Activated naive CD4-positive, alpha-beta T cell treated with anti-CD3 and anti-CD28 coated beads for 36 hours (primary cell): ENCODE measurements at regions not wholly inside any gene's neighbourhood (a gene's known extent, or its start where the extent isn't known, plus 50 kb on each side); places are given as distances from the start of the nearest gene placed in this dataset.

Experiments used
- CTCF ChIA-PET: fragments of 350-600 bp; sonication (Branson Sonifier 250); formaldehyde crosslinking; loops from one replicate; lab custom pipeline; 2021; ENCODE audit warnings: antibody characterized with exemption; lab: Charles Lee
- DNase-seq: peaks from one replicate; pipeline ENCODE4 v3.0.0-alpha.2; 2020
- H3K27ac Mint-ChIP-seq: one replicate; pipeline ENCODE4 v1.8.0; 2021; ENCODE audit warnings: mild to moderate bottlenecking, mixed read lengths
- H3K27me3 Mint-ChIP-seq: one replicate; pipeline ENCODE4 v1.8.0; 2021; ENCODE audit warnings: low read depth, mixed read lengths
- H3K36me3 Mint-ChIP-seq: one replicate; pipeline ENCODE4 v1.8.0; 2021; ENCODE audit warnings: low read depth, mixed read lengths
- H3K4me1 Mint-ChIP-seq: one replicate; pipeline ENCODE4 v1.8.0; 2021; ENCODE audit warnings: low read depth, mixed read lengths
- H3K4me3 Mint-ChIP-seq: one replicate; pipeline ENCODE4 v1.8.0; 2021; ENCODE audit warnings: mild to moderate bottlenecking, moderate library complexity, mixed read lengths
- H3K9me3 Mint-ChIP-seq: one replicate; pipeline ENCODE4 v1.8.0; 2021; ENCODE audit warnings: mixed read lengths
- intact Hi-C: fragments of 100-400 bp; cut with micrococcal nuclease; formaldehyde crosslinking; loops from one replicate; pipeline ENCODE4 v1.15.1; 2023

DNA sequence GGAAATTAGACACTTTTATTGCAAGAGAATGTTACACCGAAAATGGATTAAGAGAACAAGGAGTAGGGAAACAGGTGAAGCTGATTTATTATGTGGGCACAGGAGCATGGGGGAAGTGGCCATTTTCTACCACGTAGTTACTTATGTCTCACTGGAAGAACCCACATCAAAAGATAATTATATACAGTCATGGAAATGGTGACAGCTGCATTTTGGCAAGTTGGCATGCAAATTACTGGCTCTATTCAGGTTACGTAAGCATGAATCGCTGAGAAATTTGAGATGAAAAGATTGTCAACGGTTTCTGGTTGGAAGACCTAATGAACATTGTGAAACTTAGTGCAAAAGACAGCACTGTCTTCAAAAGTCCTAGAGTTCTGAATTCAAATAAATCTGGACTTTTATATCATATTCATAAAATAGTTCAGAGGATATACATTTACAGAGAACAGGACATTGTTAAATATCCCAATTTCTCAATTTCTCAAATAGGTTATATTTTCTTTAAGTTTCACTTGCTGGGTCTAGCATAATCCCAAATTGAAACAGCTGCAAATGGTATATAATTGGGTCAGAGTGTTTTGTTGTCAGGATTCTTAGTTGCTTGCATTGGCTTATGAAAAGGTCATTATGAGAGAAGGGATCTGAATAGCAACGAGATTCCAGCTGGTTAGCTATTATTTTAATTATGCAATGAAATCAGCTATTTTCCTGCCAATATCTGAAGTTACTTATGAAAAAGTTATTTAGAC is 567.8 kb downstream of the ZPLD1 start:
- no peaks in the 10 kb centered on the region for H3K27me3 Mint-ChIP-seq
- no peak overlapping the region for H3K27ac Mint-ChIP-seq
- no peaks in the 10 kb centered on the region for H3K4me1 Mint-ChIP-seq
- intact Hi-C loops: no loop called here
- DNase-seq: no peak
- no peaks in the 10 kb centered on the region for H3K36me3 Mint-ChIP-seq
- CTCF ChIA-PET: interaction anchor here (0.6 kb wide), 1 partner anchor 42 kb away, joined by 7 read pairs; no protein-coding TSS in a partner anchor
- H3K9me3 Mint-ChIP-seq: no peaks in the 10 kb centered on the region
- no peak overlapping the region for H3K4me3 Mint-ChIP-seq

DNA sequence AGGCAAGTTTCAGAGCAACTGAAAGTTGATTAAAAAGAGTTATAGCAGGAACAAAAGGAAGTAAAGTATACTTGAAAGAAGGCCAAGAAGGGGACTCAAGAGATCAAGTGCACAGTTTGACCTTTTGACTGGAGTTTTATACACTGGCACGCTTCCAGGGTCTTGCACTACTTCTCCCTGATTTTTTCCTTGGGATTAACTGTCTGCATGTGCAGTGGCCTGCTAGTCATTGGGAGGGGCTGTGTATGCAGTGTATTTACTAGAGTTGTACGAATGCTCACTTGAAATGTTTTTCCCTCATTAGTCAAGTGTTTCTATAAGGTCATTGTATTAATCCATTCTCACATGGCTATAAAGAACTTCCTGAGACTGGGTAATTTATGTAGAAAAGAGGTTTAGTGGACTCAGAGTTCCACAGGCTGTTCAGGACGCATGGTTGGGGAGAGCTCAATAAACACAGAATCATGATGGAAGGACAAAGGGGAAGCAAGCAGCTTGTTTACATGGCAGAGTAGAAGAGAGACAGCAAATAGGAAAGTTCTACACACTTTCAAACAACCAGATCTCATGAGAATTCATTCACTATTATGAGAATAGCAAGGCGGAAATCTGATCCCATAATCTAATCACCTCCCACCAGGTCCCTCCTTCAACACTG is 571.8 kb downstream of the ZPLD1 start:
- Mint-ChIP-seq H3K36me3 (no peaks in the 10 kb centered on the region), H3K27ac (no peak overlapping the region), H3K9me3 (no peaks in the 10 kb centered on the region), H3K4me1 (no peaks in the 10 kb centered on the region), H3K27me3 (no peaks in the 10 kb centered on the region), H3K4me3 (no peak overlapping the region)
- DNase-seq: no peak
- intact Hi-C loops: no loop called here
- CTCF ChIA-PET: no interaction called here

DNA sequence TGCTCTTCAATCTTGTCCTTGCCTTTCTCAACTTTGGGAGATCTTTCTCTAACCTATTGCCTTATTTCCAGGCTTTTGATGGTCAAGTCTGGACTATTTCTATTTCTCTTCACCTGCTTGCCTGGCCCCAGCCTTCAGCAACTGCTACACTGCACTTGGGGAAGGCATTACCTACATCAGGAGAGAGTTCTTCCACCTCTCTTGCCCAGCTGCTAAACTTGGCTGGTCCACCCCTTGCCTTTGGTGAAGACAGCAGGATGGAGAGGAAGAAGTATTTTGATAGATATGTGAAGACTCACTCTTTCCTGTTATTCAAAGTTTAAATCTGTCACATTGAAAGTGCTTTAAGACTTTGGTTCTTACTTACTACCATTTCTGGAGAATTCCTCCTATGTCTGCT is 574.8 kb downstream of the ZPLD1 start:
- H3K4me1 Mint-ChIP-seq: no peaks in the 10 kb centered on the region
- CTCF ChIA-PET: no interaction called here
- H3K36me3 Mint-ChIP-seq: no peaks in the 10 kb centered on the region
- H3K27ac Mint-ChIP-seq: no peak overlapping the region
- H3K4me3 Mint-ChIP-seq: no peak overlapping the region
- peaks cover 3% of the 10 kb centered on the region for H3K27me3 Mint-ChIP-seq
- intact Hi-C loops: no loop called here
- H3K9me3 Mint-ChIP-seq: no peaks in the 10 kb centered on the region
- DNase-seq: no peak

DNA sequence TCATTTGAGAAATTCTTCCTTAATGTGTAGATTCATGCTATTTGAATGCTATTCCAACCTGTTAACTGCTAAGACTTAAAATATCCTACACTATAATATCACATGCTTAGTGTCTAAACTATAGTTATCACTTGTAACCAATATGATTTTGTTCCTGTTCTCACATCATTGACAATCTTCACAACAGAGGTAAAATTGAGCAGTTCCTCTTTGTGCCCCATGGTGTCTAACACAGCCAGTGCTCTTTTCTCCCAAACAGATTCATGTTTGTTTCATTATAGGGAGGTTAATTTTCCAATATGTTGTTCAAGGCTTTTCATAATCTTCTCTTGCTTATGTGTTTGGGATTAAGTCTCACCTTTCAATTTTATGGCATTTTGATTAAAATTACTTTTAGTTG is 591.1 kb downstream of the ZPLD1 start:
- intact Hi-C loops: no loop called here
- Mint-ChIP-seq H3K4me3 (no peak overlapping the region), H3K27me3 (no peaks in the 10 kb centered on the region), H3K36me3 (no peaks in the 10 kb centered on the region), H3K27ac (no peak overlapping the region), H3K9me3 (no peaks in the 10 kb centered on the region), H3K4me1 (no peaks in the 10 kb centered on the region)
- DNase-seq: no peak
- CTCF ChIA-PET: no interaction called here

DNA sequence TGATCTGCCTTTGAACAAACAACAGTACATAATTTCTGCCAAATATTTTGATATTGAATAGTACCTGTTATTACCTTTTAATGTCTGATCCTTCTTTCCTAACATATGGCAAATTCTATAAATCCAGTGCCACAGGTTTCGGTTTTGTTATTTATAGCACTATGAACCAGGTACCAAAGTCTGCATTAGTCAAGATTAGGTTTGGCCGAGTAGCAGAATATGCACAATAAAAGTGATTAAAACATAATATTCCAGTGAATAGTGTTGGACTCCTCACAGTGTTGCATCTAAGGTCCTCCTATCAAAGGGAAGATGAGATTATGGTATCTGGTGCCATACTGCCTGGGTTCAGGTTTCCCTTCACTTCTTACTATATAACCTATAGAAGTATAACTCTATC is 599.0 kb downstream of the ZPLD1 start:
- Mint-ChIP-seq H3K27ac (no peak overlapping the region), H3K36me3 (no peaks in the 10 kb centered on the region), H3K9me3 (no peaks in the 10 kb centered on the region), H3K4me1 (no peaks in the 10 kb centered on the region), H3K4me3 (no peak overlapping the region), H3K27me3 (no peaks in the 10 kb centered on the region)
- CTCF ChIA-PET: no interaction called here
- intact Hi-C loops: no loop called here
- DNase-seq: no peak

DNA sequence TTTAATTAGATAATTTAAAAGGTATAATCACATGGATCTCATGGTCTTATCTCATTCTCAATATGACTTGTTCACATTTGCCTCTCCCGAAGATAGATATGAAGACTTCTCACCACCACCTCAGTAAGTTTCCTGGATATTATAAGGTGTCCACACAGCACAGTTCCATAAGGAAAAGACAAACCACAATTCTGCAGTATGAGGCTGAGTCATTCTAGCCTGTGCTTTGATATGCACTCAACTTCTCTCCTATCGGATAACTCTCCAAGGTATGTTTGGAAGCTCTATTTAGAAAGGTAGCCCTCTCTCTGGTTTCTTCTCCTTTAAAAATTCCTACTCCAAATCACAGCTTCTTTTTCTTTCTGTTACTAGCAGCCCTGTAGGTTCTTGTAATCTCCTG is 612.8 kb downstream of the ZPLD1 start:
- CTCF ChIA-PET: no interaction called here
- no peaks in the 10 kb centered on the region for H3K36me3 Mint-ChIP-seq
- intact Hi-C loops: no loop called here
- no peaks in the 10 kb centered on the region for H3K9me3 Mint-ChIP-seq
- no peak overlapping the region for H3K27ac Mint-ChIP-seq
- no peaks in the 10 kb centered on the region for H3K4me1 Mint-ChIP-seq
- H3K4me3 Mint-ChIP-seq: no peak overlapping the region
- H3K27me3 Mint-ChIP-seq: no peaks in the 10 kb centered on the region
- no peak for DNase-seq

DNA sequence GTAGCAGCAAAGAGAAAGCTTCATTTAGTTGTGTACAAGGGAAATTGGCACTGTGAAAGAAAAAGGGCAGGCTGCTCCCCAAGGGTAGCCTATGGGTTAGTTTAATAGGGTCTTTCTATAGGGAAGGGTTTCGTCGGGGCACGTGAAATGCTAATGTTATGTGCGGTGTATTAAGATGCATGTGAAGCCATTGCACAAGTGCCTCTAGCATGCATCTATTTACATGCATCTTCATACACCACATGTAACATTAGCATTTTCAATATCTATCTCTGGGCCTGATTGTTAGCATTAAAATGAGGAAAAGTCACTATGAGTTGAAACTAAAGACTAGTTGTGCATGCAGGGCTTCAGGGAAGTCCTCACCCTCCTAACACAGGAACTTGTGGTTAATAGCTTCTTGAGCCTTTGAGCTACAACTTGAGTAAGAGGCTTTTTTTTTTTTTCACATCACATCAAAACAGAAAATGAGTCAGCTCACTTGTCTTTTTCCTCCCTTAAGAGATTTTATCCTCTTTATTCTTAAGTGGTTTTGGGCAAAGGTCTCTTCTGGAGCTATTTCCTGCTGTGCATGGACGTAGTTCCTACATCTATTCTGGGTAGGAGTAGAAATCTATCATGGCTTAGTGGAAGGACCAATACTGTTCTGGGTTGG is 613.4 kb downstream of the ZPLD1 start:
- DNase-seq: no peak
- CTCF ChIA-PET: no interaction called here
- H3K36me3 Mint-ChIP-seq: no peaks in the 10 kb centered on the region
- H3K27me3 Mint-ChIP-seq: no peaks in the 10 kb centered on the region
- H3K4me3 Mint-ChIP-seq: no peak overlapping the region
- H3K4me1 Mint-ChIP-seq: no peaks in the 10 kb centered on the region
- intact Hi-C loops: no loop called here
- H3K27ac Mint-ChIP-seq: no peak overlapping the region
- no peaks in the 10 kb centered on the region for H3K9me3 Mint-ChIP-seq

DNA sequence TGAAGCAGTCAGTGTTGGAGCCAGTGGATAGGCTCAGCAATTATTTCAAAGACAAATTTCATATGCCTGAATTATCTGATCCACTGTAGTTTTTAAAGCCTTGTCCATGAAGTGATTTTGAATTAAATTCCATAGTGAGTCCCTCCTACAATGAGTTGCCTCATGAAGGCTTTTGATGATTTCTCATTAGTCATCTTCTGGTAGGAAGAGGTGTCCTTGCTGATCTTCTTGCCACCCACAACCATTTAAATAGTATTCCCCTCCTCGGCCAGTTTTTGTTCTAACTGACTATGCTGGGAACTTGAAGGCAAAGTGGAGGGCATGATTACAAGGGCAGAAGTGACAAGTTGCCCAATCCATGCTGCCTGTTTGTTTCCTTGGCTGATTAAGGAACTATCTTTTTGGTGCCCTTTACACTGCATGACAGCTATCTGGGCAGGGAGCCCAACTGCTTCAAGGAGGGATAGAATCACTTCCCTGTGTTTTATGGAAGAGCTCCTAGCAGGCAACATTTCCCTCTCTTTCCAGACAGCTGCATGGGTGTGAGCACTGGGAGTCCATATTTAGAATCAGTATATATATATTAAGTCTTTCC is 617.5 kb downstream of the ZPLD1 start:
- H3K27ac Mint-ChIP-seq: no peak overlapping the region
- CTCF ChIA-PET: no interaction called here
- no peaks in the 10 kb centered on the region for H3K9me3 Mint-ChIP-seq
- H3K36me3 Mint-ChIP-seq: no peaks in the 10 kb centered on the region
- no peak for DNase-seq
- H3K4me3 Mint-ChIP-seq: no peak overlapping the region
- intact Hi-C loops: no loop called here
- H3K4me1 Mint-ChIP-seq: no peaks in the 10 kb centered on the region
- H3K27me3 Mint-ChIP-seq: no peaks in the 10 kb centered on the region

DNA sequence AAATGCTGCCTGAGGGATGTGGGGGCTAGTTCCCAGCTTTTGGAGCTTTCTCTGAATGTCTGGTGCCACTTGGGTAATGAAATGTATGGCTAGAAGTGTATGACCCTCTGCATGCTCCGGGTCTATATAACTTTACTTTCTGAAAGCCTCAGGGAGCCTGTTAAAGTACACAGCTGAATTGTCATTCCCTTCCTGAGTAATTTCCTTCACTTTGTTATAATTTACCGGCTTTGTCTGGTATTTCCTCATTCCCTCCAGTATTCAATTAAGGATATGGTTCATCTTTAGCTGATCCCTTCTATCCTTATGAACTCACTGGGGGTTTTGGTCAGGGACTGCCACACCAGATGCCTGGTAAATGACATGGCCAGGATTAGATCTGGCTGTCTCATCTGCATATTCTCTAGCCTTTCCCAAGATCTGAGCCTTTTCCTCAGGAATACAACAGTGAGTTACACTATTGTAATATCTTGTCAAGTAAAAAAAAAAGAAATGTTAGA is 620.3 kb downstream of the ZPLD1 start:
- intact Hi-C loops: no loop called here
- Mint-ChIP-seq H3K27me3 (peaks cover 2% of the 10 kb centered on the region), H3K9me3 (no peaks in the 10 kb centered on the region), H3K27ac (no peak overlapping the region), H3K36me3 (no peaks in the 10 kb centered on the region), H3K4me1 (no peaks in the 10 kb centered on the region), H3K4me3 (no peak overlapping the region)
- CTCF ChIA-PET: no interaction called here
- DNase-seq: no peak

DNA sequence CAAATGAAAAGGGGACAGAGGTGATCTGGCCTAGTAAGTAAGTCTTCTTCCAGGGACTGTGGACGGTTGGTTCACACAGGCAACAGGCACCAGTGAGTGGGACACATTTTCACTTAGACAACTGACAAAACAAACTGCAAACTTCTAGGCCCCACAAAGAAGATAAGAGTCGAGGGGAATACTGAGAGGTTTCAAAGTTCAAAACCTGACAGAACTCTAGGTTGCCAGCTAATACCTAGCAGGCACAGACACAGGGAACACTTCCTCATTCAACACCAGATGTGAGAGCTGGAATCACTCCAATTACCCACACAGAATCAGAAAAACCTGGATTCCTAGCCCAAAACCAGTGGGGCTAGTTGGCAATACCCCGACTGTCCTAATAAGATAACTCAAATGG is 621.7 kb downstream of the ZPLD1 start:
- intact Hi-C loops: no loop called here
- no peaks in the 10 kb centered on the region for H3K36me3 Mint-ChIP-seq
- H3K9me3 Mint-ChIP-seq: no peaks in the 10 kb centered on the region
- H3K4me3 Mint-ChIP-seq: no peak overlapping the region
- H3K27ac Mint-ChIP-seq: no peak overlapping the region
- peaks cover 2% of the 10 kb centered on the region for H3K27me3 Mint-ChIP-seq
- no peak for DNase-seq
- CTCF ChIA-PET: interaction anchor here (0.6 kb wide), 1 partner anchor 81 kb away, joined by 3 read pairs; no protein-coding TSS in a partner anchor
- no peaks in the 10 kb centered on the region for H3K4me1 Mint-ChIP-seq

DNA sequence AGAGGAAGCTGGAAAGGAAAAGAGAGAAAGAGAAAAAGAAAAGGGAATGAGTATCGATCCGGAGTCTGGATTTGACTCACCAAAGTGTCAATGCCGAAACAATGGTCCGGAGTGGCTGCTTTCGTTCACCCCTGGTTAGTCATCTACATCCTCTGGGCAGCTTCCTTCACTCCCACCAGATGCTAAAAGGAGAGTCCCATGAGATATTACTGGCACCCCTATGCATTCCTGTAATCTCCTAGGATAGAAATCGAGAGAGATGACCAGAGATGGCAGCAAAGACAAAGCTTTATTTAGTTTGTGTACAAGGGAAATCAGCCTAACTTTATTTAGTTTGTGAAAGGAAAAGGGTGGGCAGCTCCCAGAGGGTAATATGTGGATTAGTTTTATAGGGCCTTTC is 622.2 kb downstream of the ZPLD1 start:
- Mint-ChIP-seq H3K9me3 (no peaks in the 10 kb centered on the region), H3K27me3 (peaks cover 2% of the 10 kb centered on the region), H3K27ac (no peak overlapping the region), H3K4me1 (no peaks in the 10 kb centered on the region), H3K4me3 (no peak overlapping the region), H3K36me3 (no peaks in the 10 kb centered on the region)
- DNase-seq: no peak
- intact Hi-C loops: no loop called here
- CTCF ChIA-PET: interaction anchor here (0.6 kb wide), 1 partner anchor 80 kb away, joined by 3 read pairs; no protein-coding TSS in a partner anchor

DNA sequence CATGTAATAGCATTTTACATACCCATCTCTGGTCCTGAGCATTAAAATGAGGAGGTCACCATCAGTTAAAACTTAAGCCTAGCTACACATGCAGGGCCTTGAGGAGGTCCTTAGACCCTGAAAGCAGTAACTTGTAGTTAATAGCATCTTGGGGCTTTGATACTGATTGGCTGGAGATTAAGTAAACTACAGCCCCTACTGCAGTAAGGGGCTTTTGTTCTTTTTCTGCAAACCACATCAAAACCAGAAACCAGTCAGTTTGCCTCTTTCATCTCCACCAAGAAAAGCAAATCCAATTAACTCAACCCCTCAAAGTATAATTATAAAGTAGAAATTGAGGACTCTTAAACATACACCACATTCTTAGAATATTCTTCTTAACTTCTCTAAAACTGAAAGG is 622.7 kb downstream of the ZPLD1 start:
- Mint-ChIP-seq H3K4me1 (no peaks in the 10 kb centered on the region), H3K27ac (no peak overlapping the region), H3K27me3 (peaks cover 2% of the 10 kb centered on the region), H3K4me3 (no peak overlapping the region), H3K9me3 (no peaks in the 10 kb centered on the region), H3K36me3 (no peaks in the 10 kb centered on the region)
- intact Hi-C loops: no loop called here
- CTCF ChIA-PET: no interaction called here
- DNase-seq: no peak
